Prostate gland (tissue), 2 donors: ENCODE measurements at regions not wholly inside any gene's neighbourhood (a gene's known extent, or its start where the extent isn't known, plus 50 kb on each side); places are given as distances from the start of the nearest gene placed in this dataset.
"Not testable (repeated sequence)": the region's sequence is repeated elsewhere in the genome, so short reads cannot be mapped to it uniquely, and the experiment has no call there.

Experiments used
- CTCF ChIP-seq, 4 experiments: fragments of 200-600 bp in 2 of 4; fragments of 450-650 bp in 2 of 4; sonication (generic) in 2 of 4; IDR thresholded peaks; 1 replicate in 3 of 4; 2 replicates in 1 of 4; pipeline ENCODE4 v1.5.1; 2016 to 2019; ENCODE audit warnings: antibody characterized with exemption in 4 of 4, mild to moderate bottlenecking in 2 of 4, moderate library complexity in 2 of 4
- POLR2A ChIP-seq: fragments of 450-650 bp; IDR thresholded peaks from one replicate; pipeline ENCODE4 v1.6.1; 2016; ENCODE audit warnings: antibody characterized with exemption, mild to moderate bottlenecking
- POLR2AphosphoS5 ChIP-seq: sonication (generic); formaldehyde crosslinking; IDR thresholded peaks from one replicate; pipeline ENCODE4 v1.6.1; 2017; ENCODE audit warnings: antibody characterized with exemption

- TF ChIP-seq CTCF (IDR thresholded peaks at IDR 0.05); POLR2A; POLR2AphosphoS5: not testable (repeated sequence)
Measured at GRCh38 chr3:20618181-20618580, 432.2 kb upstream of the SGO1 start.
